Endothelial cell of umbilical vein (primary cell): ENCODE measurements at regions not wholly inside any gene's neighbourhood (a gene's known extent, or its start where the extent isn't known, plus 50 kb on each side); places are given as distances from the start of the nearest gene placed in this dataset.
A peak's percentile ranks its signal among the peaks of the same experiment; 100 is the strongest.

Source experiments
- BruUV-seq: library from RNA; stranded (reverse); fragments of 400-500 nt; replicated peaks from 2 replicates; lab custom pipeline; 2021; lab: Mats Ljungman, UMichigan
- CTCF ChIA-PET: fragments of 300-600, 350-600 bp; sonication (Branson Sonifier 250); formaldehyde crosslinking; loops from one replicate; lab custom pipeline; 2021; ENCODE audit warnings: antibody characterized with exemption, inconsistent platforms; lab: Charles Lee
- POLR2A ChIA-PET: fragments of 300-600, 350-600 bp; sonication (Branson Sonifier 250); formaldehyde crosslinking; loops from one replicate; lab custom pipeline; 2021; ENCODE audit warnings: antibody characterized with exemption, inconsistent platforms; lab: Charles Lee
- DNase-seq: peaks from one replicate; pipeline ENCODE4 v3.0.0-alpha.2; 2011; ENCODE audit warnings: low read depth, low spot score
- FAIRE-seq: peaks from 2 replicates; lab custom pipeline; 2011; peaks lifted over from hg19 to GRCh38; lab: Jason Lieb, UNC
- H2AFZ ChIP-seq: 2 replicates; pipeline ENCODE4 v1.6.0; 2012; ENCODE audit warnings: low read depth, low read length, control low read depth, inconsistent platforms
- H3K27ac ChIP-seq: 2 replicates; pipeline ENCODE4 v1.5.1; 2011; ENCODE audit warnings: low read depth, mild to moderate bottlenecking, control low read depth, low read length, moderate library complexity; ENCODE audit not compliant: insufficient read depth
- H3K27me3 ChIP-seq, 2 experiments: 2 replicates each; pipeline versions ENCODE4 v1.6.0 to v1.6.1; 2011; ENCODE audit warnings: low read length in 2 of 2, mixed read lengths in 1 of 2; ENCODE audit not compliant: control insufficient read depth in 2 of 2, insufficient read depth in 2 of 2
- H3K36me3 ChIP-seq, 2 experiments: 2 replicates in 1 of 2; 3 replicates in 1 of 2; pipeline ENCODE4 v1.5.1; 2011; ENCODE audit warnings: low read length in 2 of 2, mild to moderate bottlenecking in 1 of 2, moderate library complexity in 1 of 2; ENCODE audit not compliant: control insufficient read depth in 2 of 2, insufficient read depth in 2 of 2; ENCODE audit errors: extremely low read depth in 1 of 2
- H3K4me1 ChIP-seq: 3 replicates; pipeline ENCODE4 v1.5.1; 2011; ENCODE audit warnings: mild to moderate bottlenecking, low read length; ENCODE audit not compliant: control insufficient read depth, insufficient read depth; ENCODE audit errors: extremely low read depth
- H3K4me2 ChIP-seq: 2 replicates; pipeline ENCODE4 v1.6.1; 2011; ENCODE audit warnings: low read length, control low read depth, mixed read lengths; ENCODE audit not compliant: insufficient read depth
- H3K4me3 ChIP-seq, 3 experiments: fragments of 200-600 bp in 1 of 3; sonication (generic), shearing (Covaris generic) in 1 of 3; replicated peaks in 1 of 3; 2 replicates each; pipeline ENCODE4 v1.5.1; 2011 to 2016; ENCODE audit warnings: control low read depth in 3 of 3, low read length in 3 of 3, mild to moderate bottlenecking in 2 of 3, inconsistent platforms in 1 of 3, low read depth in 1 of 3, moderate library complexity in 1 of 3; ENCODE audit not compliant: insufficient read depth in 1 of 3
- H3K79me2 ChIP-seq: 2 replicates; pipeline ENCODE4 v1.6.0; 2012; ENCODE audit warnings: low read length, inconsistent platforms; ENCODE audit not compliant: control insufficient read depth, insufficient read depth
- H3K9ac ChIP-seq: replicated peaks from 2 replicates; pipeline ENCODE3; 2011; ENCODE audit warnings: low read length, control low read depth; ENCODE audit not compliant: insufficient read depth; ENCODE audit errors: extremely low read depth
- H3K9me1 ChIP-seq: replicated peaks from 3 replicates; pipeline ENCODE4 v1.6.0; 2011; ENCODE audit warnings: mild to moderate bottlenecking, low read length; ENCODE audit not compliant: control insufficient read depth, insufficient read depth; ENCODE audit errors: extremely low read depth
- H3K9me3 ChIP-seq: replicated peaks from 2 replicates; pipeline ENCODE4 v1.5.1; 2012; ENCODE audit warnings: low read length, inconsistent platforms; ENCODE audit not compliant: control insufficient read depth, insufficient read depth
- H4K20me1 ChIP-seq: replicated peaks from 2 replicates; pipeline ENCODE3; 2011; ENCODE audit warnings: mild to moderate bottlenecking, low read length; ENCODE audit not compliant: control insufficient read depth, insufficient read depth; ENCODE audit errors: extremely low read depth
- EZH2 ChIP-seq: IDR thresholded peaks from 2 replicates; pipeline ENCODE4 v1.6.1; 2012; ENCODE audit warnings: borderline replicate concordance, low read depth, mild to moderate bottlenecking, moderate library complexity, low read length, inconsistent platforms; ENCODE audit not compliant: severe bottlenecking
- FOS ChIP-seq: IDR thresholded peaks from 2 replicates; pipeline ENCODE4 v1.6.1; 2011; ENCODE audit warnings: mild to moderate bottlenecking, low read length, moderate library complexity, borderline replicate concordance; ENCODE audit not compliant: insufficient read depth
- GATA2 ChIP-seq: IDR thresholded peaks from 2 replicates; pipeline ENCODE4 v1.7.0; 2011; ENCODE audit warnings: low read depth, mild to moderate bottlenecking, moderate library complexity, mixed read lengths, low read length; ENCODE audit not compliant: insufficient read length, insufficient read depth
- JUN ChIP-seq: IDR thresholded peaks from 2 replicates; pipeline ENCODE4 v1.6.1; 2011; ENCODE audit warnings: borderline replicate concordance, low read depth; ENCODE audit not compliant: insufficient read length, insufficient read depth
- MYC ChIP-seq: IDR thresholded peaks from one replicate; pipeline ENCODE4 v1.6.1; 2011; ENCODE audit warnings: mild to moderate bottlenecking, low read depth, low read length
- POLR2A ChIP-seq: IDR thresholded peaks from 2 replicates; pipeline ENCODE4 v1.6.1; 2012; ENCODE audit warnings: low read depth, mild to moderate bottlenecking, control low read depth, low read length
- POLR2AphosphoS5 ChIP-seq: IDR thresholded peaks from 2 replicates; pipeline ENCODE4 v1.6.1; 2012; ENCODE audit warnings: low read depth, mild to moderate bottlenecking, control low read depth, low read length, moderate library complexity; ENCODE audit not compliant: insufficient read depth
- dilution Hi-C: fragments of 300-500 bp; cut with MboI; formaldehyde crosslinking; loops from one replicate; pipeline ENCODE4 v1.15.0; 2019; ENCODE audit warnings: low sequenced_read_pairs; ENCODE audit not compliant: extremely low pct_ligation_motif_present
- intact Hi-C: fragments of 100-400 bp; cut with micrococcal nuclease; formaldehyde crosslinking; loops from one replicate; pipeline ENCODE4 v1.10.0; 2022
- TF ChIP-seq, protein P1 (sequence below), 2 donors: IDR thresholded peaks; 1 replicate in 1 of 2; 2 replicates in 1 of 2; pipeline ENCODE4 v1.5.1; 2011; ENCODE audit warnings: low read length in 2 of 2, mild to moderate bottlenecking in 2 of 2, moderate library complexity in 2 of 2, control low read depth in 1 of 2, inconsistent platforms in 1 of 2, low read depth in 1 of 2; ENCODE audit not compliant: insufficient read depth in 1 of 2; ENCODE audit errors: extremely low read depth in 1 of 2
- TF ChIP-seq, protein P2 (sequence below): IDR thresholded peaks from 2 replicates; pipeline ENCODE4 v1.6.1; 2011; ENCODE audit not compliant: insufficient read depth, insufficient read length

DNA sequence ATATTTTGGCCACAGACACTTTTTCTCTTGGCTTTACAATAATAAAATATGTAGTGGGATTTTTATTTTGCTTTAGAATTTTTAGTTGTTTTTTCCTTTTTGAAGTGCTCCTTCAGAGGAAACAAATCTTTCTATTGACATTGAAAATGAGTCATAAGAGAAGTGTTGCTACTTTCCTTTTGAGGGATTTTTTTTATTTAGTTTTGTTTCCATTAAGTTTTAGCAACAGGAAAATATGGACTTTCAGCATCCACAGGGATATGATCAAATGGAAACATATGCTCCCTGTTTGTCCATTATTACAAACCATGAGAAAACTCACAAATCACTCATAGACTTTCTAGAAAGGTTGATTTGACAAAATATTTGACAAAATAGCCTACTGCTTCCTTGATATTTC lies 65.3 kb upstream of the BMP2 start:
- H3K4me3 ChIP-seq: no peak overlapping the region
- no peaks in the 10 kb centered on the region for H4K20me1 ChIP-seq
- BruUV-seq: no TSS peak
- no peak overlapping the region for H2AFZ ChIP-seq
- no peak overlapping the region for H3K9ac ChIP-seq
- H3K36me3 ChIP-seq: no peaks in the 10 kb centered on the region
- CTCF ChIA-PET: interaction anchor here (1.9 to 2.0 kb wide), 2 partner anchors 9 to 29 kb away, joined by 5 to 9 read pairs; no protein-coding TSS in a partner anchor
- H3K4me2 ChIP-seq: peak overlapping the region; percentile 66
- no peaks in the 10 kb centered on the region for H3K27me3 ChIP-seq
- H3K79me2 ChIP-seq: no peaks in the 10 kb centered on the region
- no peaks in the 10 kb centered on the region for H3K9me3 ChIP-seq
- POLR2A ChIA-PET: no interaction called here
- dilution Hi-C loops (no loop called here), intact Hi-C loops (loop anchor here (2.0 to 5.0 kb wide), 4 partner anchors 23 to 120 kb away; no protein-coding TSS in a partner anchor)
- H3K9me1 ChIP-seq: no peaks in the 10 kb centered on the region
- H3K27ac ChIP-seq: peak overlapping the region; percentile 45
- DNase-seq (peak; percentile 94), FAIRE-seq (peak; percentile 79)
- TF ChIP-seq POLR2A (no peak), POLR2AphosphoS5 (no peak), EZH2 (no peak), JUN (peak; percentile 57), MYC (no peak), FOS (peak; percentile 60), GATA2 (no peak)
- TF ChIP-seq, protein P1, sequence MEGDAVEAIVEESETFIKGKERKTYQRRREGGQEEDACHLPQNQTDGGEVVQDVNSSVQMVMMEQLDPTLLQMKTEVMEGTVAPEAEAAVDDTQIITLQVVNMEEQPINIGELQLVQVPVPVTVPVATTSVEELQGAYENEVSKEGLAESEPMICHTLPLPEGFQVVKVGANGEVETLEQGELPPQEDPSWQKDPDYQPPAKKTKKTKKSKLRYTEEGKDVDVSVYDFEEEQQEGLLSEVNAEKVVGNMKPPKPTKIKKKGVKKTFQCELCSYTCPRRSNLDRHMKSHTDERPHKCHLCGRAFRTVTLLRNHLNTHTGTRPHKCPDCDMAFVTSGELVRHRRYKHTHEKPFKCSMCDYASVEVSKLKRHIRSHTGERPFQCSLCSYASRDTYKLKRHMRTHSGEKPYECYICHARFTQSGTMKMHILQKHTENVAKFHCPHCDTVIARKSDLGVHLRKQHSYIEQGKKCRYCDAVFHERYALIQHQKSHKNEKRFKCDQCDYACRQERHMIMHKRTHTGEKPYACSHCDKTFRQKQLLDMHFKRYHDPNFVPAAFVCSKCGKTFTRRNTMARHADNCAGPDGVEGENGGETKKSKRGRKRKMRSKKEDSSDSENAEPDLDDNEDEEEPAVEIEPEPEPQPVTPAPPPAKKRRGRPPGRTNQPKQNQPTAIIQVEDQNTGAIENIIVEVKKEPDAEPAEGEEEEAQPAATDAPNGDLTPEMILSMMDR (IDR thresholded peaks at IDR 0.05; ENCODE audit: extremely low read depth in 1 of 2, insufficient read depth in 1 of 2, low read depth in 1 of 2, low read length in 2 of 2): no peak
- TF ChIP-seq, protein P2, sequence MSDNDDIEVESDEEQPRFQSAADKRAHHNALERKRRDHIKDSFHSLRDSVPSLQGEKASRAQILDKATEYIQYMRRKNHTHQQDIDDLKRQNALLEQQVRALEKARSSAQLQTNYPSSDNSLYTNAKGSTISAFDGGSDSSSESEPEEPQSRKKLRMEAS: no peak
- peaks cover 68% of the 10 kb centered on the region for H3K4me1 ChIP-seq
